ENCODE measurements at regions not wholly inside any gene's neighbourhood (a gene's known extent, or its start where the extent isn't known, plus 50 kb on each side); places are given as distances from the start of the nearest gene placed in this dataset.

GRCh38 chr15:98480844-98481243, 167.5 kb upstream of the IGF1R start:
- no peak for DNase-seq (ENCODE audit: extremely low spot score, unreplicated experiment)
- TF ChIP-seq CTCF (conservative IDR thresholded peaks at IDR 0.05) = no peak
- Mint-ChIP-seq H3K27me3 (no peaks in the 10 kb centered on the region), H3K4me1 (ENCODE audit: unreplicated experiment) (peaks cover 16% of the 10 kb centered on the region), H3K27ac (no peak overlapping the region), H3K36me3 (no peaks in the 10 kb centered on the region), H3K9me3 (peaks cover 10% of the 10 kb centered on the region), H3K4me3 (no peak overlapping the region)

GRCh38 chr15:98483575-98484130, 164.7 kb upstream of the IGF1R start:
- no peak for TF ChIP-seq CTCF (conservative IDR thresholded peaks at IDR 0.05)
- H3K4me1 Mint-ChIP-seq (ENCODE audit: unreplicated experiment) = peaks cover 16% of the 10 kb centered on the region
- H3K27ac Mint-ChIP-seq = no peak overlapping the region
- no peaks in the 10 kb centered on the region for H3K36me3 Mint-ChIP-seq
- H3K9me3 Mint-ChIP-seq = no peaks in the 10 kb centered on the region
- DNase-seq (ENCODE audit: extremely low spot score, unreplicated experiment) = no peak
- no peaks in the 10 kb centered on the region for H3K27me3 Mint-ChIP-seq
- H3K4me3 Mint-ChIP-seq = no peak overlapping the region

GRCh38 chr15:98484914-98485313, 163.4 kb upstream of the IGF1R start:
- no peak for DNase-seq (ENCODE audit: extremely low spot score, unreplicated experiment)
- H3K27ac Mint-ChIP-seq = no peak overlapping the region
- H3K4me1 Mint-ChIP-seq (ENCODE audit: unreplicated experiment) = peaks cover 16% of the 10 kb centered on the region
- no peaks in the 10 kb centered on the region for H3K36me3 Mint-ChIP-seq
- no peaks in the 10 kb centered on the region for H3K9me3 Mint-ChIP-seq
- H3K4me3 Mint-ChIP-seq = no peak overlapping the region
- no peak for TF ChIP-seq CTCF (conservative IDR thresholded peaks at IDR 0.05)
- H3K27me3 Mint-ChIP-seq = no peaks in the 10 kb centered on the region

- Mint-ChIP-seq H3K27ac (no peak overlapping the region), H3K4me1 (ENCODE audit: unreplicated experiment) (peaks cover 13% of the 10 kb centered on the region), H3K36me3 (no peaks in the 10 kb centered on the region), H3K4me3 (no peak overlapping the region), H3K27me3 (no peaks in the 10 kb centered on the region), H3K9me3 (no peaks in the 10 kb centered on the region)
- TF ChIP-seq CTCF (conservative IDR thresholded peaks at IDR 0.05) = no peak
- no peak for DNase-seq (ENCODE audit: extremely low spot score, unreplicated experiment)
Observed at GRCh38 chr15:98485451-98485850, 162.9 kb upstream of the IGF1R start.

GRCh38 chr15:98493966-98494511, 154.3 kb upstream of the IGF1R start:
- H3K4me3 Mint-ChIP-seq = no peak overlapping the region
- peaks cover 18% of the 10 kb centered on the region for H3K9me3 Mint-ChIP-seq
- no peaks in the 10 kb centered on the region for H3K4me1 Mint-ChIP-seq (ENCODE audit: unreplicated experiment)
- no peak for DNase-seq (ENCODE audit: extremely low spot score, unreplicated experiment)
- no peak for TF ChIP-seq CTCF (conservative IDR thresholded peaks at IDR 0.05)
- H3K27ac Mint-ChIP-seq = no peak overlapping the region
- H3K36me3 Mint-ChIP-seq = no peaks in the 10 kb centered on the region
- no peaks in the 10 kb centered on the region for H3K27me3 Mint-ChIP-seq
